ENCODE measurements at regions not wholly inside any gene's neighbourhood (a gene's known extent, or its start where the extent isn't known, plus 50 kb on each side); places are given as distances from the start of the nearest gene placed in this dataset.
"Not testable (repeated sequence)": the region's sequence is repeated elsewhere in the genome, so short reads cannot be mapped to it uniquely, and the experiment has no call there.

DNA sequence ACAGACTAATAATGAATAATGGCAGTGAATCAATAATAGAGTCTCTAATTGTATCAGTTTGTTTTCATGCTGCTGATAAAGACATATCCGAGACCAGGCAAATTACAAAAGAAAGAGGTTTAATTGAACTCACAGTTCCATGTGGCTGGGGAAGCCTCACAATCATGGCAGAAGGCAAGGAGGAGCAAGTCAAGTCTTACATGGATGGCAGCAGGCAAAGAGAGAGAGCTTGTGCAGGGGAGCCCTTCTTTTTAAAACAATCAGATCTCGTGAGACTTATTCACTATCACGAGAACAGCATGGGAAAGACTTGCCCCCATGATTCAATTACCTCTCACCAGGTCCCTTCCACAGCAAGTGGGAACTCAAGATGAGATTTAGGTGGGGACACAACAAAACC lies 53.4 kb upstream of the TRAM1L1 start:
- TF ChIP-seq, protein P1, sequence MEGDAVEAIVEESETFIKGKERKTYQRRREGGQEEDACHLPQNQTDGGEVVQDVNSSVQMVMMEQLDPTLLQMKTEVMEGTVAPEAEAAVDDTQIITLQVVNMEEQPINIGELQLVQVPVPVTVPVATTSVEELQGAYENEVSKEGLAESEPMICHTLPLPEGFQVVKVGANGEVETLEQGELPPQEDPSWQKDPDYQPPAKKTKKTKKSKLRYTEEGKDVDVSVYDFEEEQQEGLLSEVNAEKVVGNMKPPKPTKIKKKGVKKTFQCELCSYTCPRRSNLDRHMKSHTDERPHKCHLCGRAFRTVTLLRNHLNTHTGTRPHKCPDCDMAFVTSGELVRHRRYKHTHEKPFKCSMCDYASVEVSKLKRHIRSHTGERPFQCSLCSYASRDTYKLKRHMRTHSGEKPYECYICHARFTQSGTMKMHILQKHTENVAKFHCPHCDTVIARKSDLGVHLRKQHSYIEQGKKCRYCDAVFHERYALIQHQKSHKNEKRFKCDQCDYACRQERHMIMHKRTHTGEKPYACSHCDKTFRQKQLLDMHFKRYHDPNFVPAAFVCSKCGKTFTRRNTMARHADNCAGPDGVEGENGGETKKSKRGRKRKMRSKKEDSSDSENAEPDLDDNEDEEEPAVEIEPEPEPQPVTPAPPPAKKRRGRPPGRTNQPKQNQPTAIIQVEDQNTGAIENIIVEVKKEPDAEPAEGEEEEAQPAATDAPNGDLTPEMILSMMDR (IDR thresholded peaks at IDR 0.05) = not testable (repeated sequence)
- TF ChIP-seq POLR2AphosphoS5 (IDR thresholded peaks at IDR 0.05) = not testable (repeated sequence)

All from transverse colon (tissue), 4 donors.